Astrocyte of the hippocampus (primary cell): ENCODE measurements at regions not wholly inside any gene's neighbourhood (a gene's known extent, or its start where the extent isn't known, plus 50 kb on each side); places are given as distances from the start of the nearest gene placed in this dataset.
A peak's percentile ranks its signal among the peaks of the same experiment; 100 is the strongest.

Experiments used
- DNase-seq: peaks from one replicate; pipeline ENCODE4 v3.0.0; 2011; ENCODE audit warnings: low read depth, low spot score

DNA sequence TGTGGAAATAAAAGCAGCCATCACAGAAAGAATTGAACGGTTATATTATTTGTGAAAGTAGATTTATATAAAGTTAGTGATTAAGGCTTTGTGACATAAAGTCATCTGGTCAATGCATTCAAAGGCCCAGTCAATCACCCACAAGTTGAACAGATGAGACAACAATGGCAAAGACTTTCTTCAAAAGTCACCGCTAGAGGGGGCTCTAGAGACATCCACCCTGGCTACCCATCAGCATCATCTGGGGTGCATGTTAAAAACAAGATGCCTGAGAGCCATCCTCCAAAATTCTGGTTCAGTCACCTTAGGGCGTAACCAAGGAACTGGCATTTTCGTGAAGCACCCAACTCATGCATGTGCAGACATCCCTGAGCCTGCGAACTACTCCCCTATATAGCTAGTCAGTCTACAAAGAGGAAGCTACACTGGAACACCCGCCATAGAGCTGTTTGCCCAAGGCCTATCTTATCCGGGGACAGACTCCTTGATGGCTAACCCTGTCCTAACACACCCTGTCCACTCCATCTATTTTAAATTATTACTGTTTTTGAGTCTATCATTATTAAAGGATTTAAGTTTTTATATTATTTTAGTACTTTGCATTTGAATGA lies 970.5 kb downstream of the UQCRFS1 start:
- peak; percentile 55 for DNase-seq

DNA sequence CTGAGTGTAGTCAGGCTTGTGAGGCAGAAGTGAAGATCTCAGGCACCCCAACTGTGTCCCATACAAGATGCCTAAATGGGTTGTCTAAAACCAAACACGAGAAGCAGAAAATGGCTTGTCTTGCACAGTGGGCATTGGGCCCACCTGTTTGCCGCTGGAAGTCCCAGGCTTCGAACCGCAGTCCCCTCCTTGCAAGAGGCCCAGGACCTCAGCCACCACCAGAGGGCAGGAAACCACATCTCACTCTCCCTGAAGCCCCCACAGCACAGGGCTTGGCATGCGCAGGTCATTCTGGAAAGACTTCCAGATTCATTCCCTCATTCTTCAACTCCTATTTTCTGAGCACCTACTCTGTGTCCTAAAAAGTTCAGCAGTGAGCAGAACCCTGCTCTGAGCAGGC lies 973.7 kb downstream of the UQCRFS1 start:
- no peak for DNase-seq

DNA sequence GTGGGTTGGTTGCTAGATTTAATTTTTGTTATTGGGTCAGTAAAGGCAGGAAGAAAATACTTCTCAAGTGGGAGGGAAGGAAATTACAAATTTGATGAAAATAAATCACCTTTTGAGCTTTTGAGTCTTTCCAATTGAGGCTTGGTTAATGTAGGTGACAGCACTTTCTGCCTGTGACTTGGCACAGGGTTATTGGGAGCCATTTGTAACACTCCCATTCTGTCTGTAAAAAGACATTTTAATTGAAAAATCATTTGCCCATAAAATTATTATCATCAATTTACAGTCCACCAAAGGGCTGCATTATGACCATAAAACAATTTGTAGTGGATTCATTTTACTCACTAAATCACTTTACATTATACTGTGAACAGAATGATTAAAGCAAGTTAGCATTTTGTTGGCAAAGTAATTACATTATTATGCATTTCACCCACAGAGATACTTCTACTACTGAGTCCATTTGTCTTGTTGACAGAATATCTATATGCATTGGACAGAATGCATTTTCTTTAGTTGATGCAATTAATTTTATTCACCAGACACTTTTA lies 974.6 kb downstream of the UQCRFS1 start:
- DNase-seq = no peak

DNA sequence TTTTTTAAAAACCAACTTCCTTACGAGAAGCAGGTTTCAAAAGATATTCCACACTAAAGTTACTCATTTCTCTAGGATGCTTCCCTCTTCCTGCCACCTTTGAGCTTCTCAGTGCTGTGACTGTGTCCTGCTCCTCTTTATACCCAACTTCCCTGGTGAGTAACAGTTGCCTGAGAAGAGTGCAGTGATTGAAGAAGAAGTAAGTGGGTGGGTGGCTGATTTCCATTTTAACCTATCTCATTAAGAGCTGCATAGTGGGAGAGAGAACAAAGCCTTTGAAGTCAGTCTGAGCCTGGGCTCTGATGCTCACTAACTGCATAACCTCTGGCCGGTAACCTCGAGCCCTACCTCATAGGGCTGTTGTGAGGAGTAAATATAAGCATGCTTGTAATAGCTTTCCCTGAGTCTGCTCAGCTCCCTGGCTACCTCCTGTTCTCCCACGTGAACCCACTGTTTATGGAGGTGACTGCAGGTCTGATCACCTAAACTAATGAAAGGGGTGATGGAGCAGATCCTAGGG lies 977.3 kb downstream of the UQCRFS1 start:
- no peak for DNase-seq

DNA sequence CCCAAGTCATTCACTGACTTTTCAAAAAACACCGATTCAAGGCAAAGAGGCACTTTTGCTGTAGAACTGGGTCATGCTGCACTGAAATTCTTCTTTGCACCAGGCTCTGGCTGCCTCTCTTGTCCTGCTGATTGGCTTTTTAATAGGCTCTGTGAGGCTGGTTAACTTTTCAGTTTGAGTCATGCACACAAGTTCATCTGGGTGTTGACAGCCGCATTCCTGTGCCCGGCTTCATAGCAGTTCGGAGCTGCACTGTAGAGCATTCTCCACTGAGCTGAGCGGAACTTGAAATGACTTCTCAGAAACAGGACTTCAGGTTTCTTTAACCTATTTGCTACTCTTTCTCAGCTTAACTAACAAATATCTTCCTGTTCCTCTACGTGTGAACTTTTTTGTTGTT lies 978.3 kb downstream of the UQCRFS1 start:
- peak; percentile 82 for DNase-seq

DNA sequence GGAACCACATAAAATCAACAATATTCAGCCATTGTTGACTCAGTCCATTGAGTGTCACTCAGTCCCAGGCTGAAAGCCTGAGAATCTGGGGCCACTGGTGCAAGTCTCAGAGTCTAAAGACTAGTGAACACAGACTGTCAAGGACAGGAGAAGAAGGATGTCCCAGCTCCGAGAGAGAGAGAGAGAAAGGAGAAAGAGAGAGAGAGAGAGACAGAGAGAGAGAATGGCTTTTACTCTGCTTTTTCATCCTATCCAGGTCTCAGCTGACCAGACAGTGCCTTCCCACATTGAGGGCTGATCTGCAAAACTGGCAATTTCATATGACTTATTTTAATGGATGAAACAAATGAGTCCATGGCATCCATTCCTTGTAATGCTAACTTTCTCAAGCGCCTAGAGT lies 984.1 kb downstream of the UQCRFS1 start:
- DNase-seq = no peak

DNA sequence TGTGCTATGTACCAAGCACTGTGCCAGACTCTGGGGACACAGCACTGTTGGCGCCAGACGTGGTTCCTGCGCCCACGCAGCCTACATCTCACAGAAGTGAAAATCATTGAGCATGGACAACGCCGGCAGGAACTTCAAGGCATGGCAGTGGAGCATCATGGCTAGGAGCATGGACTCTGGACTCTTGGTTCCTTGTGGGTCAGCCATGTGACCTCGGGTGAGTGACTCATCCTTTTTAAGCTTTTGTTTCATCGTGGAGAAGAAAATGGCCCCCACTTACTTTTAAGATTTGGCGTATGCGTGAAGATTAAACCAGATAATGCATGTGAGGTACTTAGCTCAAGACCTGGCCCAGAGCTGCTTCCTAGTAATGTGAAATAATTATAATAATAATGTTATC lies 988.5 kb downstream of the UQCRFS1 start:
- no peak for DNase-seq

DNA sequence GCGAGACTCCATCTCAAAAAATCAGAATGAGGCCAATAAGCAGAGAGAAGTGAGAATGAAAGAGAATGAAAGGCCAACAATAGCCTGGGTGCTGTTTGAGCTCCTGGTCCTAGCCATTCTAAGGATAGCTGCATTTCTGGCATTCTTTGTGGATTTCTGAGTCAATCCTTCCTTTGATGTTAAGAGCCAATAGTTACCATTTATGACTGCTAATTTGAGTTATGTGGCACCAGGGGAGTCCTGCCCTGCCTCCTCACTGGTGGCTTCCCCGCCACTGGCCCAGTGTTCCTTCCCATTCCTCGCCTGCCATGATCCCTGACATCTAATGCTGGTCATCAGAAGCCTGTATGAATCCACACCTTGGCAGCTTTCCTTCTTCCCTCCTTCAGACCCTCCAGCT lies 991.2 kb downstream of the UQCRFS1 start:
- DNase-seq = peak; percentile 85

DNA sequence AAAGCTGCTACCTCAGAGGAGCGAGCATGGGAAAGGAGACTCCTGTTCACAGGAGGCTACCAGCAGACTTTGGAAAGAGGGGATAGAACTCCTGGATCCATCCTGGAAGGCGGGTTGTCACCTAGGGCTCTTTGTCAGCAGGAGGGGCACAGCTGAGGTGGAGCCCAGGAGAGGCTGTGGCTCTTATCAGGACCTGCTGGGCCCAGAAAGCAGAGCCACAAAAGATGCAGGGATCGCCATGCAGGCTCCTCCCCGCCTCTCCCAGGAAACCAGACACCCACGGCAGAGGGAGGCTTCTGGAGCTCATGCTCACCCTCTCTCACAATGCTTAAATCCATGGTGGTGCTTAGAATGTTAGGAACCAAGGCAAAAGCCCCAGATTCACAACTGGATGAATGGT lies 994.2 kb downstream of the UQCRFS1 start:
- DNase-seq = no peak

DNA sequence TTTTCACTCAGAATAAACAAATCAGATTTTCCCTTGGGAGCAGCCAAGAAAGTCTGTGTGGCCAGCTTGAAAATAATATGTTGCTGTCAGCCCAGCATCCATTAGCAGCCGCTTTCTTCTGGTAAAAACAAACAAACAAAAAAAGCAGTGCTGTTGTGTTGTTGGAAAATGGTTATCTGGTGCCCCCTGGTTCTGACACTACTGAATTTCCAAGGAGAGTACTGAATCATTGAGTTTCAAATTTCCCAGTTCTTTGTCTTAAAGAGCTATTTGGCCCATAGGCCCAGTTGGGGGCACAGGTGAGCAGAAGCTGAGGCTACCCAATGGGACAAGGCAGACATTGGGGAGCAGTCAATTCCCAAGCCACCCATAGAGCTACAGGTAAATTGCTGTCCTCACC lies 995.9 kb downstream of the UQCRFS1 start:
- peak; percentile 15 for DNase-seq

DNA sequence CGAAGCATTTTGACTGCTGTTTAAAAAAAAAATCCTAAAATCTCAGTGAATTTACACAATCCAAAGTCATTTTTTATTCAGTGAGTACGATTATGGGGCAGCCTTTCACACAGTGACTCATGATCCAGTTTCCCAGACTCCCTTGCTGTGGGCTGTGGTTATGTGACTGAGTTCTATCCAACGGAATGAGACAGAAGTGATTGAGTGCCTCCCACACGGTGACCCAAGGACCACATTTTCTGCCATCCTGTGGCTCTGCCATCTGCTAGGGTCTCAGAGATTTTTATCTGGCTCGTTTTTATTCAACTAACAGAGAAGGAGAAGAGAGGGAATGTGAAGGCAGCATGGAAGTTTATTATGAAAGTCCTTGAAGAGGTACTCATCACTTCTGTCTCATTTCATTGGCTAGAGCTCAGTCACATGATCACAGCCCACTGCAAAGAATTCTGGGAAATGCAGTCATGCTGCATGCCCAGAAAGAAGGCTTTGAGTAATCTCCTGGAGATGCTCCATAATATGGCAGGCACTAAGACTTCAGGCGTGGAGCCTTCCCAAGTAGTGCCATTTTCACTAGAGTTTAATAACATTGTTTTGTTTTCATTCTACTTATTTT lies 999.4 kb downstream of the UQCRFS1 start:
- peak; percentile 66 for DNase-seq

DNA sequence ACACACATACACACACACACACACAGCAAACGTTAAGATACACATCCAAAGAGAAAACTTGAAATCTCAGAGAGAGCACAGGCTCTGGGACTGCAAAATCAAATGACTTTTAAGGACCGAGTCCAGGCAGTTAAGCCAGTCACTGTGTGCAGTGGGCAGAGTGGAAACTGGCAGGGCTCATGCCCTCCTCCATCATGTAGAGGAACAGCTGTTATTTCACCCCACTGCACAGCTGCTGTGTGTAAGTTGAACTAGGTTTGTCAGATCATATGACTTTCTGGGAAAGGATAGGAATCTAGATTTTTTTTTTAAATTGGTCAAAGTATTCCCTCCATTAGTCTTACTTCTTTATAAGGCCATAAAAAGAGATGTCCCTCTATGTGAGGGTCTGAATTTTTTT lies 1002.1 kb downstream of the UQCRFS1 start:
- DNase-seq = no peak

DNA sequence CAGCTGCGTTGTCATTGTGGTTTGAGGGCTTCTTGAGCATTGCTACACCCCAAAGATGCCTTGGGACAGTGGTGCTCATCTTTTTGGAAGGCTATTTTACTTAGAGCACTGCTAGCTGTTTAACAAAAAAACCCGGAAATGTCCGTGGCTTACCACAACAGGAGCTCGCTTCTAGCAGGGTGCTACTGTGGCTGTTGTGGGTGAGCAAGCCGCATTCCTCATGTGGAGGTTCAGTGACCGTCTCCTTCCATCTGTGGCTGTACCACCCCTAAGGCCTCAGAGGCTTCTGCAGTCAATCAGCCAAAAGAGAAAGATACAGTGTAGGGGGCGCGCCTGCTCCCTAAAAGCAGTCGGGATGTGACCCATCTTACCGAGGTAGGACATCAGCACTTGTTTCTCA lies 1004.2 kb downstream of the UQCRFS1 start:
- peak; percentile 56 for DNase-seq

DNA sequence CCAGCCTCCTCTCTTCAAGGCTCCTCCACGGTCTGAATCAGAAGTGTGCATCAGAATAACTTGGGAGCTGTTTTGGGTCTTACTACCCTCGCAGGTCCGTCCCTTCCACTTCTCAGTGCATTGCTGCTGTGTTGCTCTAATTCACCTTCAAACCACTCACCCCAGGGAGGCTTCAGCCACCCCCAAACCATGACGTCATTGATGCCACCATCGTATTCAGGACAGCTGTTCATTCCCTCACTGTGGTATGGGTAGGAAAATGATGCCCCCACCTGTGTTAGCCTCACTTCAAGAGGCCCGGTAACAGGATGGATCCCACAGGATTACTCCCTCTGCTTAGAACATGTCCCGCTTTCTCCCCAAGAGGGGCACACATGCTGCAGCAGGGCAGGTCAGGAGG lies 1005.7 kb downstream of the UQCRFS1 start:
- no peak for DNase-seq

DNA sequence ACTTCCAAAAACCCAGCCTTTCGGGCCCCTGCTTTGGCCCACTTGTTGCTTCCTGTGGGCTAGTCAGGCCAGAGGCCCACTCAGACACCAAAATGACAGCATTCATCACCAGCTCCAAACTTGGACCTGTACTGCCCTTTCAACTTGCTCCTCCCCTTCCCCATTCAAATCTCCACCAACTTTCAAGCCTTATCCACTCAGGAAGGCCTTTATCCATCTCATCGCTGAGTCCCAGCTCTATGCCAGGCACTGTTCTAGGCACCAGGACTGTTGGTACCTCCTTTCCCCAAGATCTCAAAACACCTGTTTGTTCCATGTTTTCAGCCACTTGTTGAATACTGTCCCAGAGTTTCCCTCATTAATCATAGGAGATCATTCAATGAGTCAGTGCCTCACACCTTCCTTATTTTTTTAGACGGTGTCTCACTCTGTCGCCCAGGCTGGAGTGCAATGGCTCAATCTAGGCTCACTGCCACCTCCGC lies 1011.4 kb downstream of the UQCRFS1 start:
- no peak for DNase-seq

DNA sequence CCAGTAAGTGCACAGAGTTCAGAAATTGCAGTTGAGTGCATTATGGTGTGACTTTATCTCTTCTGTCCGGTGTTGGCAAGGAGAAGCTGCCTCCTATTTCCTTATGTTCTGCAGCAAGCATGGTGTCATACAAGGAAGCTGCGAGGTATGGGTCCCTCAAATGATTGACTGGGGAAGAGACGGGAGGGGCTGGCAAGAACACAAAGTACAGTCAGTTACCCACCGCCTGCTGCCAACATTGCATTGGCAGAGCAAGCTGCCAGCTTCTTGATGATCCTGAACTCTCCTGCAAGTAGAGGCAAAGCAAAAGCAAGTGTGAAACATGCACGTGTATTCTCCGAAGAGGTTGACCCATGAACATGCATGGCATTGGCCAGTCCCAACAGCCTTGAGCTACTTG lies 1013.6 kb downstream of the UQCRFS1 start:
- no peak for DNase-seq

DNA sequence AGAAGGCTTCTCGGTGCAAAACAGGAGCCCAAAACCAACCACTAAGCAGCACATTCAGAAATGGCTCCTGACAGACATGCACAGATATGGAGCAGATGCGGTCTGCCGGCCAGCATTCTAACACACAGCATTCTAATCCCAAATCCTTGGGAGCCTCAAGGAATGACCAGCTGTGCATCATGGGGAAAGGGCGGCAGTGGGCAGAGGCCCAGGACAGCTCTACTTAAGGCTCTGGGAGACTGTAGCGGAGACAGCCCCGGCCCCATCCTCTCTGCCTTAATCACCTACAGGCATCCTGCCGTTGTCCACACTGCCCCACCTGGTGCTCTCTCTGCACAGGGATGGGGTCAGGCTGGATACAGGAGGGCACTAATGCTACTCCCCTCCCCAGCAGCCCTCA lies 1016.0 kb downstream of the UQCRFS1 start:
- no peak for DNase-seq

DNA sequence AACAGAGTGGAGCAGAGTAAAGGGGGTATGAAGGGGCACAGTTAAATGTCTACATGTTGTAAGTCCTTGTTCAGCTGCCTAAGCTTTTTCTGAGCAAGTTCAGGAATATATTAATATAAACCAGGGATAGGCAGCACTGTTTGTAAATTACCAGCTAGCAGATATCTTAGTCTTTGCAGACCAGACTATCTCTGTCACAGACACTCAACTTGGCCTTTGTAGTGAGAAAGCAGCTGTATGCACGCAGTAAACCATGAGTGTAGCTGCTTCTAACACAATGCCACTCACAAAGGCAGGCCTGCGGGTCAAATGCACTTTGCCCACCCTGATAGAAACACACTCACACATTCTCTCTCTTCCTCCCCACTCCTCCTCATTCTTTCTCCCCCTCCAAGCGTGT lies 1016.9 kb downstream of the UQCRFS1 start:
- no peak for DNase-seq

DNA sequence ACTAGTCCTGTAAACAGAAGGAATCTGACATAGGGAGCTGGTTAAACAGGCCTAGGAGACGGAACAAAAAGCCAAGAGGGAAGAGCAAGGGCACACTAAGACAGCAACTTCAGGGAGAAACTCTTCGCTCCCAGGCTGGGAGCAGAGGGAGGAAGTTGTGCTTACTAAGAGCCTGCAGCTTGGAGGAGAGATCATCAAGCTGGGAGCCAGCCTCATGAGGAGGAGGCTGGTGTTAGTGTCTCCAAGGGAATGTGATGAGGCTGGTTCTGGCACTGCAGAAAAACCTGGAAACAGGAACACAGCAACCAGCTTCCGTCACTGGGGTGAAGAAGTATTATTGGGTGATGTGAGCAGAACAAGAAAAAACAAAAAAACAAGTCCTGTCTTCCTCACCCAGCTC lies 1027.3 kb downstream of the UQCRFS1 start:
- no peak for DNase-seq

DNA sequence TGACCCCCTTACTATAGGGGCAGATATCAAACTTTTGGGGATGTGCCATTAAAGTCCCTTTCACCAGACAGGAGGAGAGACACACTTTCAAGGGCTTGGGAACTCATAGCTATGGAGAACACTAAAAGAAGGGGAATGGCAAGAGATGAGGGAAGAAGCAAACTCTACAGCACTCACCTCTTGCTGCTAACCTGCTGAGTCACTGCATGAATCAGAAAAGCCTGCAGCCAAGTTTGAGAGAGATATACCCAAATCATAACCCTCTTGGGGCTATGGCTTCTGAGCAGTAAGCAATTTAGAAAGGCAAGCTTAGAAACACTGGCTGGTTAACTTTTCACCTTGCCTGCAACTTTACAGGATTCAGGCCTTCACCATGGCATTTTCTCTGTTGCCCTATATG lies 1028.0 kb downstream of the UQCRFS1 start:
- peak; percentile 43 for DNase-seq

DNA sequence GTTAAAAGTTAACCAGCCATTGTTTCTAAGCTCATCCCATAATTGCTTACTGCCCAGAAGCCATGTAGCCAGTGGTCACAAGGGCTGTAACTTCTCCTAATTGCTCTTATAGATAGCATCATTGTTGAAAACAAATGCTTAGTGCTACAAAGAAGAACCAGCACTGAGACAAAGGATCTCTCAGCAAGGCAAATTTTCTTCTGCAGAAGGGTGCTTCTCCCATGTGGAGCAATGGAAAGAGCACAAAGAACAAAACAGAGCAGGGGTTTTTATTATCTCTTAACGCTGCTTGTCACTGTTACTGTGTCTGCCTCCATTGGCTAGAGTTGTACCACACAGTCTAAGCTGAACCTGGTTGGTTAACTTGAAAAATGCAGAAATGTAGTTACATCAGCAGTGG lies 1036.8 kb downstream of the UQCRFS1 start:
- DNase-seq = no peak

DNA sequence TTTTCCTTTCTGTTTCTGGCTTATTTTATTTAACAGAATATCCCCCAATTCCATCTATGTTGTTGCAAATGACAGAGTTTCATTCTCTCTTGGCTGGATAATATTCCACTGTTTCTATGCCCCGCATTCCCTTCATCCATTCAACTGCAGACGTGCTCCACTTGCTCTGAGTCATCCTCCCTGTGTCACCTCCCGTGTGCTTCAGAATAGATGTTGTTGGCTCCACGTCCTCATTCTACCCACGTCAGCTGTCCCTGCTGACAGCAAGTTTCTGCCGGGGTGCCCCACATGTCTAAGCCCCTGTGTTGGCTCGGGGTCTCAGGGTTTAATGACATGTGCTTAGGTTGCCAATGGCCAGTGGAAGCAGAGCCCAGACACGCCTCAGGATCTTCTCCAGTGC lies 1041.0 kb downstream of the UQCRFS1 start:
- no peak for DNase-seq

DNA sequence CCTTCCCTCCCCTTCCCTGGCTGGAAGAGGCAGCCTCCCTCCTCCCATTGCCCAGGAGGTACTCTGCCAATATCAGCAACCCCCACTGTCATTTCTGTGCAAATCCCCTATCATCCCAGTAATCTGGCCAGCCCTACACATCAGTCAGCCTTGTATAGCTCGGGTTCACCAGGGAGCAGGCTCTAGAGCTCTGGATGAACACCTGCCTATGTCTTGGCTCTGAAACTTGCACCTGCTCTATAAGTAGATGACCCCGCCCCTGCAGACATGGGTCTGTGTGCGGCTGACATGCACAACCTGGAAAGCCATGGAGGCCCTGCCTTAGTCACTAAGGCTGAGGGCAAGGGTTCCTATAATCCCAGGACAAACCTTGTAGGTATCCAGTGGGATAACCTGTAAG lies 1042.9 kb downstream of the UQCRFS1 start:
- no peak for DNase-seq
